ENCODE measurements at regions not wholly inside any gene's neighbourhood (a gene's known extent, or its start where the extent isn't known, plus 50 kb on each side); places are given as distances from the start of the nearest gene placed in this dataset.
A peak's percentile ranks its signal among the peaks of the same experiment; 100 is the strongest.
"Not testable (repeated sequence)": the region's sequence is repeated elsewhere in the genome, so short reads cannot be mapped to it uniquely, and the experiment has no call there.

- no peak for DNase-seq (ENCODE audit: low spot score)
Observed at GRCh38 chr3:76181213-76181612, 395.9 kb upstream of the ZNF717 start.

DNA sequence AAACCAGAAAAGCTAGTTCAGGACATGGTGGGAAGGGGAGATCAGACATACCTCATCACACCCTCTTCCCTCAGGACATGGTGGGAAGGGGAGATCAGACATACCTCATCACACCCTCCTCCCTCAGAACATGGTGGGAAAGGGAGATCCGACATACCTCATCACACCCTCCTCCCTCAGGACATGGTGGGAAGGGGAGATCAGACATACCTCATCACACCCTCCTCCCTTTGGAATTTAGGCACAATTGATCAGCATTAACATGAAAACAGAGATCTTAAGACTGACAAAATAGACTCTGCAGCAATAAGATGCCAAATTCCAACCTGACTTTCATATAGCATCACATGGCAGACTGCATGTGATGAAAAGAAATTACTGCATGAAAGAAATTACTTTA, 412.7 kb upstream of the ZNF717 start:
- DNase-seq (ENCODE audit: low spot score), result no peak

DNA sequence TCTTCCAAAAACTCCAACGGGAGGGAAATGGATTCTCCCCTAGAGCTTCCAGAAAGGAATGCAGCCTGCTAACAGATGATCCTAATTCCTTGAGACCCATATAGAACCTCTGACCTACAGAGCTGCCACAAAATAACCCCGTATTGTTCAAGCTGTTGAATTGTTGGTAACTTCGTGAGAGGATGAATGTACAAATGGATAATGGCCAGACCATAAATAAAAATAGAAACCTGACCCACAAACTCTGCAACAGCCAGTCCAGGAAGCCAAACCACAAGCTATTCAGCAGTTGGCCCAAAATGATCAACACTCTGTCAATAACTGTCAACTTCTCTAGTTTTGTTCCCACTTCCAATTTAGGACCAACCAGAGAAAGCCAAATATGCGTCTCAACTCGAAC, 414.0 kb upstream of the ZNF717 start:
- no peak for DNase-seq (ENCODE audit: low spot score)

DNA sequence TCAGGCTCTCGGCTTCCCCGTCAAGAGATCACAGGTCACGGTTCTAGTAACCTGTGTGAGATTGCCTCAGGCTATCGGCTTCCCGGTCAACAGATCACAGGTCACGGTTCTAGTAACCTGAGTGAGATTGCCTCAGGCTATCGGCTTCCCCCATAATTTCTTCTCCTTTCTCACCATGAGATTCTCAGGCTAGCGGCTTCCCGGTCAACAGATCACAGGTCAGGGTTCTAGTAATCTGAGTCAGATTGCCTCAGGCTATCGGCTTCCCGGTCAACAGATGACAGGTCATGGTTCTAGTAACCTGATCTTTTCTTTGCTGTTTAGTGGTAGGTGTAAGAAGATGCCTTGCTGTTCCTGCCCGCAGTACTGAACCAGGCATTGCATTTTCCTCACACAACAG, 418.2 kb upstream of the ZNF717 start:
- no peak for DNase-seq (ENCODE audit: low spot score)

DNA sequence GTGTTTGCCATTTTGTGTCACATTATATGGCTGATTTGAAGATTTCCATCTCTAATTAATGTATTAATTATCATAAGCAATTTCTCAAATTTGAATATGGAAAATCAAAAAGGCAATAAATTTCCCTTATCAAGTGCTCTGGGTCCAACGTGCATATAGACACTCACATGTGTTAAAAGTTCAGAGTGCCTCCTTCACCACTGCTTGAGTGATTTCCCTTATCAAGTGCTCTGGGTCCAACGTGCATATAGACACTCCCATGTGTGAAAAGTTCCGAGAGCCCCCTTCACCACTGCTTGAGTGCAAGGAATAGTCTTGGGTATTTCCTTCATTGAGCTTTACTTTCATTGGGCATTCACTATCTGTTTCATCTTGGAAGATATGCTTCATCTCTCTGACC, 421.0 kb upstream of the ZNF717 start:
- DNase-seq (ENCODE audit: low spot score), result no peak

- no peak for DNase-seq (ENCODE audit: low spot score)
Observed at GRCh38 chr3:76212679-76213078, 427.3 kb upstream of the ZNF717 start.

GRCh38 chr3:76222201-76222600, 436.9 kb upstream of the ZNF717 start:
- DNase-seq (ENCODE audit: low spot score), result peak; percentile 18

- DNase-seq (ENCODE audit: low spot score), result no peak
Observed at GRCh38 chr3:76231258-76231657, 445.9 kb upstream of the ZNF717 start.

DNA sequence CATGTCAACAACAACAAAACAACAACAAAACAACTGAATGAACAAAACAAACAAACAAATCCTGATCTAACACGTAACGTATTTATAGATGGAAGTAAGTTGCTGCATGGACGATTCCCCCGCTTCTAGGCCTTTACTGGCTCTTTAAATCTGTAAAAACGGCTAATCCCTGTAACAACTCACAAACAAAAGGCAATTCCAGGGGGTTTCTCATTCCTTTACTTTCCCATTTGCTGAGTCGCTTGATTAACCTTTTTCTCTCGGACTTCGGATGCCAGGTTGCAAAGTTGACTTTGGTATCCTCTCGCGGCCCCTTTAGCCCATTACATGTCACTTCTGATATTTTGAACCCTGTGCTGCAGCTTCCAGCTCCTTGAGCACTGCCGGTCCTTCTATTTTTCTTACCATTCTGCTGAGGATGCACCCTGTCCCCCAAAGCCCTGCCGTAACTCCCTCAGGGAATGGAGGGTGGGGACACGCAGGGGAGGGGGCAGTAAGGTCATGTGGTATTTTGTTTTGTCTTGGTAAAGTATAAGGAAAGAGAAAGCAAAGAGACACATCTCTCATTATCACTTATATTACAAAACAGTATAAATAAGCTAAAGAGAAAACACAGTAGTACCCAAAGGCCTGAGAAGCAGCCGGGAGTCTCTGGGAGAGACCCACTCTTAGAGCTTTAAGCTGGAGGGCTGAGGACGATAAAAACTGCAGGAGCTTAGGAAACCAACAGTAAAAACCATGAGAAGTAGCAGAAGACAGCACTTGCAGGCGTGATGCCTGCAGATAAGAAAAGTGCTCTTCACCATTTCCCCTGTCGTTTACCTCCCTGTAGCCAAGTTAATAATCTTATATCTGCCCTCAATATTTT, 457.8 kb upstream of the ZNF717 start:
- no peak for DNase-seq (ENCODE audit: low spot score)

GRCh38 chr3:76245073-76245472, 459.7 kb upstream of the ZNF717 start:
- DNase-seq (ENCODE audit: low spot score), result no peak

DNA sequence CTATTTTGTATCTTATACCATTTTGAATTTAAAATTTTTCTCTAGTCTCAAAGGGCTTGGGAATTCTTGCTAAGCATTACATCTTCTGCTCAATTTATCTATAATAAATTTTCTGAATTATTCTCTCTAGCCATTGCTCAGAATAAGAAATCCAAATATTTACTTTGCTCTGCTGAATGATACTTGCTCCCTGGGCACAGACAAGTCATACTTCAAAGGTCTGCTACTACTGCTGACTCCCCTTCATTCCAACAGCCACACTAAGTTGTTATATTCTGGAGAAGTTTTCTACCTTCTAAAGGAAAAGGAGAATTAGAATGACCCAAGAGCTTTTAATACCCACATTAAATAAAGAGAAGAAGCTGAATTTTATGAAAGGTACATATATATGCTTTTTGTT, 460.3 kb upstream of the ZNF717 start:
- DNase-seq (ENCODE audit: low spot score), result no peak

GRCh38 chr3:76264496-76264895, 479.1 kb upstream of the ZNF717 start:
- DNase-seq (ENCODE audit: low spot score), result no peak

DNA sequence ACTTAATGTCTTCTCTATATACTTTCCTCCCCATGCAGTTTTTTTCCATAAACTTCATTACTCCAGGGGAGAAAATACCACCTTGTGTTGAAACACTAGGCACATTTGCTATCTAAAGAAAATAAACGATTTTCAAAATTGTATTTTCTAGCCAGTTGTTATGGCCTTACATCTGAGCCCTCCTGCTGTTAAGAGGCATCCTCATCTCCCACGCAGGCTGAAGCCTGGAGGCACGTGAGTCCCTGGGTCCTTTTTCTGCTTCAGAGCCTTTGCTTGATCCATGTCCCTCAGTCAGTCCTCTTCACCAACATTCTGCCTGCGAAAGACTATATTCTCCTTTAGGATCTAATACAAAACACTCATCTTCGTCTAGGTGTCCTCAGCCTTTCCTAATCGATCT, 479.6 kb upstream of the ZNF717 start:
- no peak for DNase-seq (ENCODE audit: low spot score)

DNA sequence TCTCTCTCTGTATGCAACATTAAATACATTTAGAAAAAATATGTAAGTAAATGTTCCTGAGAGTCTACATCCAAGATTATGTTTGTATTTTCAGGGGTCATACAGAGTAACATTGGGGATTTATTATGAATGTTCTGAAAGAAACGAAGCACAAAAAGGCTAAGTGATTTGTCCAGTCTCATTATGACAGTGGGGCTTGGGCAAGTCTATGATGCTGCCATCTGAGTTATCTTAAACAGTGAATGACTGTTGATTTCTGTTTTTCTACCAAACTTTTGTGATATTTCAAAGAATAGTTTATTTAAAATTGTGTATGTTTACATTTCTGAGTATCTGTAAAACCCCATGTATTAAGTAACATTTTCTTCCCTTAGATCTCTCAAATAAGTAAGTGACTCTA, 481.2 kb upstream of the ZNF717 start:
- DNase-seq (ENCODE audit: low spot score), result no peak

DNA sequence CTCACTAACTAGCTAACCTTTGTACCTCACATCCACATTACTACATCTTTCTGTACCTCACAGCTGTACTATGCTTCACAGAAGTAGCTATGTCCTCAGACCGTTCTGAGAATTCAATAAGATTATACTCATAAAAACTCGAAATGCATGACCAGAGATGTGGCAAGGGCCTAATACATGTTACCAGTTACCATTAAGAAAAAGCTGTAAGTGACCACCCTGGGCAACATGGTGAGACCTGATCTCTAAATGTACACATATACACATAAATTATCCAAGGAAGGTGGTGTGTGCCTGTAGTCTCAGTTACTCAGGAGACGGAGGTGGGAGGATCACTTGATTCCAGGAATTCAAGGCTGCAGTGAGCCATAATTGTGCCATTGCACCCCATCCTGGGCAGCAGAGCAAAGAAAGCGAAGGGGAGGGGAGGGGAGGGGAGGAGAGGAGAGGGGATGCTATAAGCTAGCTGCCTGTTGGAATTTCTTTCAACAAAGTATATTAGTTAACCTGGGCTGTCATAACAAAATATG, 482.6 kb upstream of the ZNF717 start:
- no peak for DNase-seq (ENCODE audit: low spot score)

GRCh38 chr3:76293856-76294255, 508.5 kb upstream of the ZNF717 start:
- DNase-seq (ENCODE audit: low spot score), result no peak

GRCh38 chr3:76300746-76301145, 515.4 kb upstream of the ZNF717 start:
- DNase-seq (ENCODE audit: low spot score), result peak; percentile 1

DNA sequence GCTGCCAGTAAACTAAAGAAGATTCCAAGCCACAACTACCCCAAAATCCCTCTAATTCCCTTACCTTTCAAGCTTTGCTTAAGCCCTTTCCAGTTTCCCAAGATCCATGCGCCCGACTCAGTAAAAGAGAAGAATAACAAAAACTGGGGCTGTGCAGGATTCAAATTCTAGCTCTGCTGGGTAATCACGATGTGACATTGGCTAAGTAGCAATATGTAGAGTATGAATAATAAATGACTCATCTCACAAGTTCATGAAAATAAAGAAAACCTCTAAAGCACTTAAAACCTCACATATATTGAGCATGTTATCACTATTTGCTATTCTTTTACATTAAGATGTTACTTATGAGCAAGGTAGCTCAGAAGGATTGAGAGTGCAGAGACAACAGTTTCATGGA, 522.2 kb upstream of the ZNF717 start:
- no peak for DNase-seq (ENCODE audit: low spot score)

DNA sequence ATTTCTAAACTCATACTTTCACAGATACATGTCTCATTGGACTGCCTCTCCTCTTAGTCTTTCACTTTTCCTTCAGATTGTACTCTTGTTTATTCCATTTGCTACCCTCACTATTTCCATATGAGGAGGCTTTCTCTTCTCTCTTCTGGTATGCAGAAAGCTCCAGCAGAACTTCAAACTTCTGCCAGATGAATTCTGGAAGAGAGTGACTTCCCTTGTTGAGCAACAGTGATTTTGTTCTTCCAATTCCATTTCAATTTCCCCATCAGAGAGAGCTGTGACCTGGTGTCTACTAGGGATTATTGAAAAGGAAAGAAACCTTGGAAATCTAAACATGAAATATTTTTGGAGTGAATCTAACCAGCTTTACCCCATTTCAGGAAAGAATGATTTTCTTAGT, 523.2 kb upstream of the ZNF717 start:
- no peak for DNase-seq (ENCODE audit: low spot score)

- no peak for DNase-seq (ENCODE audit: low spot score)
Observed at GRCh38 chr3:76310089-76310488, 524.7 kb upstream of the ZNF717 start.

GRCh38 chr3:76310667-76311066, 525.3 kb upstream of the ZNF717 start:
- no peak for DNase-seq (ENCODE audit: low spot score)

GRCh38 chr3:76311941-76312340, 526.6 kb upstream of the ZNF717 start:
- DNase-seq (ENCODE audit: low spot score), result no peak

- DNase-seq (ENCODE audit: low spot score), result not testable (repeated sequence)
Observed at GRCh38 chr3:76315906-76316305, 530.6 kb upstream of the ZNF717 start.

- DNase-seq (ENCODE audit: low spot score), result no peak
Observed at GRCh38 chr3:76321614-76322013, 536.3 kb upstream of the ZNF717 start.

Measured in HT-29 (cell line).